MM.1S (cell line): ENCODE measurements at regions not wholly inside any gene's neighbourhood (a gene's known extent, or its start where the extent isn't known, plus 50 kb on each side); places are given as distances from the start of the nearest gene placed in this dataset.

ENCODE experiments used
- DNase-seq: peaks from one replicate; pipeline ENCODE4 v3.0.0-alpha.2; 2015
- H2AFZ ChIP-seq: fragments of 300-600 bp; sonication (generic); 2 replicates; pipeline ENCODE4 v1.6.0; 2016; ENCODE audit warnings: antibody characterized with exemption, low read length
- H3F3A ChIP-seq: fragments of 300-600 bp; sonication (generic); 2 replicates; pipeline ENCODE4 v1.6.1; 2016; ENCODE audit warnings: mild to moderate bottlenecking, antibody characterized with exemption, low read length, moderate library complexity, mixed read lengths; ENCODE audit not compliant: insufficient read depth
- H3K27ac ChIP-seq: fragments of 300-600 bp; sonication (generic); 2 replicates; pipeline ENCODE4 v1.5.1; 2016; ENCODE audit warnings: mild to moderate bottlenecking, low read length
- H3K27me3 ChIP-seq: fragments of 300-600 bp; sonication (generic); replicated peaks from 2 replicates; pipeline ENCODE4 v1.6.0; 2016; ENCODE audit warnings: low read length; ENCODE audit not compliant: insufficient read depth
- H3K36me3 ChIP-seq: fragments of 300-600 bp; sonication (generic); replicated peaks from 2 replicates; pipeline ENCODE4 v1.6.1; 2016; ENCODE audit warnings: mild to moderate bottlenecking, low read length, mixed read lengths; ENCODE audit not compliant: insufficient read depth
- H3K4me1 ChIP-seq: fragments of 300-600 bp; sonication (generic); 2 replicates; pipeline ENCODE4 v1.6.1; 2016; ENCODE audit warnings: low read length, mixed read lengths
- H3K4me2 ChIP-seq: fragments of 300-600 bp; sonication (generic); 2 replicates; pipeline ENCODE4 v1.6.0; 2016; ENCODE audit warnings: low read depth, low read length
- H3K4me3 ChIP-seq: fragments of 300-600 bp; sonication (generic); 2 replicates; pipeline ENCODE4 v1.5.1; 2016; ENCODE audit warnings: low read length, mixed read lengths
- H3K79me2 ChIP-seq: fragments of 300-600 bp; sonication (generic); 2 replicates; pipeline ENCODE4 v1.6.1; 2016; ENCODE audit warnings: mixed run types, low read length, mixed read lengths
- H3K9ac ChIP-seq: fragments of 300-600 bp; sonication (generic); 2 replicates; pipeline ENCODE4 v1.6.1; 2016; ENCODE audit warnings: low read length, mixed read lengths
- H3K9me2 ChIP-seq: fragments of 300-600 bp; sonication (generic); replicated peaks from 2 replicates; pipeline ENCODE4 v1.6.1; 2016; ENCODE audit warnings: mild to moderate bottlenecking, low read length, mixed read lengths; ENCODE audit not compliant: insufficient read depth
- H3K9me3 ChIP-seq: fragments of 300-600 bp; sonication (generic); replicated peaks from 2 replicates; pipeline ENCODE4 v1.6.1; 2016; ENCODE audit warnings: mild to moderate bottlenecking, low read length, mixed read lengths; ENCODE audit not compliant: insufficient read depth
- H4K20me1 ChIP-seq: fragments of 300-600 bp; sonication (generic); 2 replicates; pipeline ENCODE4 v1.6.1; 2016; ENCODE audit warnings: mild to moderate bottlenecking, low read length, moderate library complexity, mixed read lengths; ENCODE audit not compliant: insufficient read depth
- EZH2 ChIP-seq: fragments of 300-600 bp; sonication (generic); optimal IDR thresholded peaks from 2 replicates; pipeline ENCODE3; 2017; ENCODE audit warnings: low read depth, mild to moderate bottlenecking, antibody characterized with exemption, low read length, mixed read lengths
- EZH2phosphoT487 ChIP-seq: fragments of 300-600 bp; sonication (generic); IDR thresholded peaks from 2 replicates; pipeline ENCODE4 v1.6.1; 2018; ENCODE audit warnings: antibody characterized with exemption, low read length
- TF ChIP-seq, protein P1 (sequence below): fragments of 300-600 bp; sonication (generic); IDR thresholded peaks from 2 replicates; pipeline ENCODE4 v1.5.1; 2016; ENCODE audit warnings: antibody characterized with exemption, low read length, mixed read lengths

DNA sequence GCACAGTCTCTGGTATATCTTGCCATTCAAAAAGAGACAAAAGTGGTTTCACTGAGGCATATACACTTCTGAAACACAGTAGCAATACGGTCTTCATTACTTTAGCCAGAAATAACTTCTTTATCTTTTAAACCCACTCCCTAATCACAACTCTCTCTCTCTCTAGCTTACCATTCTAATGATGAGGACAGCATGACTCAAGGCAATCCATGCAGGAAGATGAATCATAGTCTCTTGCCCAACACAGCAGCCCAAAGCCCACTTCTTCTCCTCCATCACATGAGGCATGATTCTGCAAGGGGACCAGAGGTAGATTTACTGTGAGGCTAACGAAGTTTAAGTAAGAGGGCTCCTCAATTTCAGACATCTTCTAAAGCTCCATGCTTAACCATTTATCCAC is 285.0 kb upstream of the NR5A2 start:
- Histone ChIP-seq H3K9ac (no peak overlapping the region), H3K4me2 (no peak overlapping the region)
- DNase-seq = no peak

DNA sequence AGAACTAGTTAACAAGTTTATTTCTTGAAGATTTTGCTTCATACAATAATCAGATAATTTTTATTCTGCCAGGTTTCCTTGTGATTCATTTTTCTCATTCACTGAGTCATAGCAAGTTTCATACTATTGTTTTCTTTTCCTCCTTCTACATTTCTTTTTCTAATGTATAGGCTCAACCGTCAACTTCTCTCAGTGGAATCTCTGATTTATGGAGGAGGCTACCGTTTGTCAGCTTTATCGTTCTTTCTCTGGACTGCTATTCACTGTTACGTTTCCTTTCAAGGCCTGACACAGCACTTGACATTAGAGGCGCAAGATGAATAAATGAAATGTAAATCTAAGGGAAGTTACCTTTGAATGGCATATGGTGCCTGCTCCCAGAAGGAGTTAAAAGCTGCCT is 284.3 kb upstream of the NR5A2 start:
- H3K4me1 ChIP-seq = no peaks in the 10 kb centered on the region
- no peak overlapping the region for H3K4me3 ChIP-seq
- TF ChIP-seq, protein P1, sequence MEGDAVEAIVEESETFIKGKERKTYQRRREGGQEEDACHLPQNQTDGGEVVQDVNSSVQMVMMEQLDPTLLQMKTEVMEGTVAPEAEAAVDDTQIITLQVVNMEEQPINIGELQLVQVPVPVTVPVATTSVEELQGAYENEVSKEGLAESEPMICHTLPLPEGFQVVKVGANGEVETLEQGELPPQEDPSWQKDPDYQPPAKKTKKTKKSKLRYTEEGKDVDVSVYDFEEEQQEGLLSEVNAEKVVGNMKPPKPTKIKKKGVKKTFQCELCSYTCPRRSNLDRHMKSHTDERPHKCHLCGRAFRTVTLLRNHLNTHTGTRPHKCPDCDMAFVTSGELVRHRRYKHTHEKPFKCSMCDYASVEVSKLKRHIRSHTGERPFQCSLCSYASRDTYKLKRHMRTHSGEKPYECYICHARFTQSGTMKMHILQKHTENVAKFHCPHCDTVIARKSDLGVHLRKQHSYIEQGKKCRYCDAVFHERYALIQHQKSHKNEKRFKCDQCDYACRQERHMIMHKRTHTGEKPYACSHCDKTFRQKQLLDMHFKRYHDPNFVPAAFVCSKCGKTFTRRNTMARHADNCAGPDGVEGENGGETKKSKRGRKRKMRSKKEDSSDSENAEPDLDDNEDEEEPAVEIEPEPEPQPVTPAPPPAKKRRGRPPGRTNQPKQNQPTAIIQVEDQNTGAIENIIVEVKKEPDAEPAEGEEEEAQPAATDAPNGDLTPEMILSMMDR = no peak
- no peak for TF ChIP-seq EZH2phosphoT487
- no peak for TF ChIP-seq EZH2
- H3K9me2 ChIP-seq = no peaks in the 10 kb centered on the region
- DNase-seq = no peak
- H3K27me3 ChIP-seq = no peaks in the 10 kb centered on the region
- H3K27ac ChIP-seq = no peak overlapping the region
- H3K79me2 ChIP-seq = no peaks in the 10 kb centered on the region
- no peaks in the 10 kb centered on the region for H3F3A ChIP-seq
- no peak overlapping the region for H2AFZ ChIP-seq
- H3K4me2 ChIP-seq = no peak overlapping the region
- H3K9me3 ChIP-seq = no peaks in the 10 kb centered on the region
- H4K20me1 ChIP-seq = no peaks in the 10 kb centered on the region
- H3K36me3 ChIP-seq = no peaks in the 10 kb centered on the region
- H3K9ac ChIP-seq = no peak overlapping the region

More for the DNA sequence above, 285.0 kb upstream of the NR5A2 start:
- no peak overlapping the region for H3K4me3 ChIP-seq
- H3K36me3 ChIP-seq = no peaks in the 10 kb centered on the region
- H3K79me2 ChIP-seq = no peaks in the 10 kb centered on the region
- TF ChIP-seq, protein P1 = no peak
- TF ChIP-seq EZH2phosphoT487 = no peak
- TF ChIP-seq EZH2 = no peak
- no peak overlapping the region for H3K27ac ChIP-seq
- no peaks in the 10 kb centered on the region for H3K27me3 ChIP-seq
- no peak overlapping the region for H2AFZ ChIP-seq
- no peaks in the 10 kb centered on the region for H3K4me1 ChIP-seq
- H4K20me1 ChIP-seq = no peaks in the 10 kb centered on the region
- H3K9me3 ChIP-seq = no peaks in the 10 kb centered on the region
- H3F3A ChIP-seq = no peaks in the 10 kb centered on the region
- H3K9me2 ChIP-seq = no peaks in the 10 kb centered on the region

DNA sequence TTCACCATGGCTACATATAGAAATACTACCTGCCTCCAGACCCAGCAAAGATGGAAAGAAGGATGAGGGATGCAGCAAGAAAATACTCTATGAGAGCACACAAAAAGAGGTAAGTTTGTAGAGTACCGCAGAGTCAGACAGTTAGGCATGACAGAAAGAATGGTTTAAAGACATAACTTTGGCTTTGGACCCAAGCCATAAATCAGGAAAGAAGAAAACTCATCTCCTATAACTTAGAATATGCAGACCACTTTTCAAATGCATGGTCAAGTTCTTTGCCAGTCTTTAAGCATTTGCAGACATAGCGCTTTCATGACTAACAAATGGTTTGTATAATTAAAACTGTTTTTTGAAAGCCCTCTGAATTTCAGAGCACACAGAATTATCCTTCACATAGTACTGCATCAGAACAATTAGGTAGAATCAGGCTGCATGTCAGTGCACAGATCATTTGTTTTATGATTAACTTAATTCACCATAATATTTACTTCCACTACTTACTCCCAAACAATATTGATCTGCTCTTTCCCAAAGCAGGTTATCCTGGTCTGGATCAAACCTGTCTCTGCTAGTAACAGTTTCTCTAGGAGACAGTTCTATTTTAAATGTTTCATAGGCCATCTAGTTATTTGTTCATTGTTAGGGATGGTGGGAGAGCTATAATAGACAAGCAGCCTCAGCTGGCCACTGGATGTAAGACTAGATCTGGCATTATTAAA is 280.7 kb upstream of the NR5A2 start:
- no peaks in the 10 kb centered on the region for H3K9me3 ChIP-seq
- no peak overlapping the region for H2AFZ ChIP-seq
- no peaks in the 10 kb centered on the region for H3F3A ChIP-seq
- no peaks in the 10 kb centered on the region for H3K9me2 ChIP-seq
- H3K27me3 ChIP-seq = no peaks in the 10 kb centered on the region
- no peaks in the 10 kb centered on the region for H4K20me1 ChIP-seq
- no peaks in the 10 kb centered on the region for H3K79me2 ChIP-seq
- DNase-seq = no peak
- no peak overlapping the region for H3K4me3 ChIP-seq
- TF ChIP-seq EZH2phosphoT487 = no peak
- no peak for TF ChIP-seq EZH2
- TF ChIP-seq, protein P1 = no peak
- no peaks in the 10 kb centered on the region for H3K36me3 ChIP-seq
- no peak overlapping the region for H3K9ac ChIP-seq
- H3K27ac ChIP-seq = no peak overlapping the region
- H3K4me1 ChIP-seq = no peaks in the 10 kb centered on the region
- no peak overlapping the region for H3K4me2 ChIP-seq
